Neural progenitor cell (in vitro differentiated cells): ENCODE measurements at regions not wholly inside any gene's neighbourhood (a gene's known extent, or its start where the extent isn't known, plus 50 kb on each side); places are given as distances from the start of the nearest gene placed in this dataset.

Experiments used
- DNase-seq: peaks from one replicate; pipeline ENCODE4 v3.0.0-alpha.2; 2016; ENCODE audit warnings: low spot score
- H2AFZ ChIP-seq: fragments of 200-600 bp; sonication (generic); replicated peaks from 2 replicates; pipeline ENCODE4 v1.6.1; 2016; ENCODE audit warnings: antibody characterized with exemption
- H3F3A ChIP-seq: fragments of 200-600 bp; sonication (generic); 2 replicates; pipeline ENCODE4 v1.6.1; 2016; ENCODE audit warnings: antibody characterized with exemption, low read depth
- H3K27ac ChIP-seq: fragments of 200-600 bp; sonication (generic); 2 replicates; pipeline ENCODE4 v1.5.1; 2016; ENCODE audit warnings: mild to moderate bottlenecking
- H3K27me3 ChIP-seq: fragments of 200-600 bp; sonication (generic); 2 replicates; pipeline ENCODE4 v1.6.1; 2016; ENCODE audit warnings: mild to moderate bottlenecking, moderate library complexity
- H3K36me3 ChIP-seq: fragments of 200-600 bp; sonication (generic); 2 replicates; pipeline ENCODE4 v1.5.1; 2016
- H3K4me1 ChIP-seq: fragments of 200-600 bp; sonication (generic); 2 replicates; pipeline ENCODE4 v1.6.1; 2016; ENCODE audit warnings: mixed run types
- H3K4me2 ChIP-seq: fragments of 200-600 bp; sonication (generic); 2 replicates; pipeline ENCODE4 v1.6.1; 2016
- H3K4me3 ChIP-seq: fragments of 200-600 bp; sonication (generic); 2 replicates; pipeline ENCODE4 v1.5.1; 2016
- H3K79me2 ChIP-seq: fragments of 200-600 bp; sonication (generic); 2 replicates; pipeline ENCODE4 v1.6.1; 2016; ENCODE audit warnings: low read depth
- H3K9ac ChIP-seq: fragments of 200-600 bp; sonication (generic); 2 replicates; pipeline ENCODE4 v1.6.1; 2016
- H3K9me3 ChIP-seq: fragments of 200-600 bp; sonication (generic); 2 replicates; pipeline ENCODE4 v1.5.1; 2016; ENCODE audit warnings: low read depth
- H4K20me1 ChIP-seq: fragments of 200-600 bp; sonication (generic); 2 replicates; pipeline ENCODE4 v1.6.1; 2016; ENCODE audit warnings: low read depth
- H3K27ac Mint-ChIP-seq: 3 replicates; pipeline ENCODE4 v1.8.0; 2021; ENCODE audit warnings: mixed read lengths
- H3K27me3 Mint-ChIP-seq: 2 replicates; pipeline ENCODE4 v1.8.0; 2022; ENCODE audit warnings: low read depth, mild to moderate bottlenecking, inconsistent platforms, moderate library complexity, mixed read lengths; ENCODE audit not compliant: insufficient read depth
- H3K36me3 Mint-ChIP-seq: 3 replicates; pipeline ENCODE4 v1.8.0; 2021; ENCODE audit warnings: mixed read lengths
- H3K4me1 Mint-ChIP-seq: 3 replicates; pipeline ENCODE4 v1.8.0; 2021; ENCODE audit warnings: mixed read lengths
- H3K4me3 Mint-ChIP-seq: 3 replicates; pipeline ENCODE4 v1.8.0; 2021; ENCODE audit warnings: mild to moderate bottlenecking, moderate library complexity, mixed read lengths
- H3K9me3 Mint-ChIP-seq: 3 replicates; pipeline ENCODE4 v1.8.0; 2020; ENCODE audit warnings: mixed read lengths
- CTCF ChIP-seq: fragments of 200-600 bp; sonication (generic); IDR thresholded peaks from 2 replicates; pipeline ENCODE4 v1.5.1; 2017; ENCODE audit warnings: antibody characterized with exemption, mild to moderate bottlenecking
- EZH2 ChIP-seq: fragments of 200-600 bp; sonication (generic); IDR thresholded peaks from 2 replicates; pipeline ENCODE4 v1.6.1; 2017; ENCODE audit warnings: antibody characterized with exemption, mild to moderate bottlenecking, moderate library complexity
- EZH2phosphoT487 ChIP-seq: fragments of 200-600 bp; sonication (generic); IDR thresholded peaks from 2 replicates; pipeline ENCODE4 v1.6.1; 2017; ENCODE audit warnings: antibody characterized with exemption

- H3K4me1 ChIP-seq = peaks cover 28% of the 10 kb centered on the region
- Mint-ChIP-seq H3K9me3 (no peaks in the 10 kb centered on the region), H3K36me3 (no peaks in the 10 kb centered on the region), H3K27me3 (peaks cover 8% of the 10 kb centered on the region), H3K27ac (no peak overlapping the region), H3K4me1 (peaks cover 42% of the 10 kb centered on the region), H3K4me3 (no peak overlapping the region)
- H3K36me3 ChIP-seq = no peaks in the 10 kb centered on the region
- no peaks in the 10 kb centered on the region for H3K27me3 ChIP-seq
- no peak for DNase-seq
- H3F3A ChIP-seq = no peaks in the 10 kb centered on the region
- H4K20me1 ChIP-seq = no peaks in the 10 kb centered on the region
- H3K9me3 ChIP-seq = no peaks in the 10 kb centered on the region
- H3K27ac ChIP-seq = no peak overlapping the region
- H2AFZ ChIP-seq = no peak overlapping the region
- H3K4me3 ChIP-seq = no peak overlapping the region
- H3K79me2 ChIP-seq = no peaks in the 10 kb centered on the region
- no peak overlapping the region for H3K4me2 ChIP-seq
- no peak for TF ChIP-seq EZH2
- TF ChIP-seq EZH2phosphoT487 = no peak
- TF ChIP-seq CTCF = no peak
- H3K9ac ChIP-seq = no peak overlapping the region
Observed at GRCh38 chr6:43912598-43913371, 142.8 kb downstream of the VEGFA start.

- peak overlapping the region; percentile 2 for H3K27ac Mint-ChIP-seq
- Histone ChIP-seq H3F3A (no peaks in the 10 kb centered on the region), H3K4me2 (no peak overlapping the region), H3K36me3 (no peaks in the 10 kb centered on the region), H3K79me2 (no peaks in the 10 kb centered on the region), H2AFZ (no peak overlapping the region), H3K27ac (no peak overlapping the region), H3K9me3 (no peaks in the 10 kb centered on the region), H3K4me3 (no peak overlapping the region), H3K27me3 (no peaks in the 10 kb centered on the region), H4K20me1 (no peaks in the 10 kb centered on the region), H3K4me1 (peaks cover 28% of the 10 kb centered on the region), H3K9ac (no peak overlapping the region)
- H3K4me1 Mint-ChIP-seq = peaks cover 37% of the 10 kb centered on the region
- TF ChIP-seq CTCF (no peak), EZH2 (no peak), EZH2phosphoT487 (no peak)
- peaks cover 6% of the 10 kb centered on the region for H3K27me3 Mint-ChIP-seq
- H3K9me3 Mint-ChIP-seq = no peaks in the 10 kb centered on the region
- no peaks in the 10 kb centered on the region for H3K36me3 Mint-ChIP-seq
- no peak overlapping the region for H3K4me3 Mint-ChIP-seq
- no peak for DNase-seq
Observed at GRCh38 chr6:43912116-43912577, 142.1 kb downstream of the VEGFA start.

- H3K9me3 Mint-ChIP-seq = no peaks in the 10 kb centered on the region
- Histone ChIP-seq H3F3A (no peaks in the 10 kb centered on the region), H3K36me3 (no peaks in the 10 kb centered on the region), H4K20me1 (no peaks in the 10 kb centered on the region), H2AFZ (no peak overlapping the region), H3K9ac (no peak overlapping the region), H3K27ac (no peak overlapping the region), H3K4me3 (no peak overlapping the region), H3K4me2 (no peak overlapping the region), H3K4me1 (peaks cover 28% of the 10 kb centered on the region), H3K79me2 (no peaks in the 10 kb centered on the region), H3K27me3 (no peaks in the 10 kb centered on the region), H3K9me3 (no peaks in the 10 kb centered on the region)
- peak overlapping the region; percentile 25 for H3K4me3 Mint-ChIP-seq
- H3K36me3 Mint-ChIP-seq = no peaks in the 10 kb centered on the region
- H3K4me1 Mint-ChIP-seq = peaks cover 37% of the 10 kb centered on the region
- H3K27ac Mint-ChIP-seq = peak overlapping the region; percentile 76
- peaks cover 9% of the 10 kb centered on the region for H3K27me3 Mint-ChIP-seq
- TF ChIP-seq EZH2phosphoT487 = no peak
- DNase-seq = no peak
Observed at GRCh38 chr6:43911354-43912115, 141.5 kb downstream of the VEGFA start.
